ENCODE measurements at regions not wholly inside any gene's neighbourhood (a gene's known extent, or its start where the extent isn't known, plus 50 kb on each side); places are given as distances from the start of the nearest gene placed in this dataset.

- intact Hi-C loops (cut with DNase I), result no loop called here
- no peak for DNase-seq
- no peak for TF ChIP-seq CTCF (IDR thresholded peaks at IDR 0.05)
- Histone ChIP-seq H3K36me3 (no peaks in the 10 kb centered on the region), H3K4me1 (no peaks in the 10 kb centered on the region), H3K27me3 (no peaks in the 10 kb centered on the region), H3K9me3 (no peaks in the 10 kb centered on the region), H3K4me3 (no peak overlapping the region), H3K27ac (no peak overlapping the region)
- no peak for ATAC-seq
Measured at GRCh38 chr1:69410457-69410850, 157.3 kb upstream of the LRRC7 start.

- no peak overlapping the region for H3K27ac ChIP-seq
- H3K4me3 ChIP-seq, result no peak overlapping the region
- H3K9me3 ChIP-seq, result no peaks in the 10 kb centered on the region
- intact Hi-C loops (cut with DNase I), result no loop called here
- ATAC-seq, result no peak
- no peaks in the 10 kb centered on the region for H3K4me1 ChIP-seq
- no peak for DNase-seq
- no peak for TF ChIP-seq CTCF (IDR thresholded peaks at IDR 0.05)
- no peaks in the 10 kb centered on the region for H3K36me3 ChIP-seq
- no peaks in the 10 kb centered on the region for H3K27me3 ChIP-seq
Measured at GRCh38 chr1:69410893-69411292, 156.8 kb upstream of the LRRC7 start.

GRCh38 chr1:69411617-69412016, 156.1 kb upstream of the LRRC7 start:
- Histone ChIP-seq H3K27ac (no peak overlapping the region), H3K4me1 (no peaks in the 10 kb centered on the region), H3K36me3 (no peaks in the 10 kb centered on the region), H3K27me3 (no peaks in the 10 kb centered on the region), H3K9me3 (no peaks in the 10 kb centered on the region), H3K4me3 (no peak overlapping the region)
- intact Hi-C loops (cut with DNase I), result no loop called here
- DNase-seq (no peak), ATAC-seq (no peak)
- TF ChIP-seq CTCF (IDR thresholded peaks at IDR 0.05), result no peak

- no peaks in the 10 kb centered on the region for H3K4me1 ChIP-seq
- intact Hi-C loops (cut with DNase I), result no loop called here
- no peak for TF ChIP-seq CTCF (IDR thresholded peaks at IDR 0.05)
- no peak overlapping the region for H3K27ac ChIP-seq
- ATAC-seq (no peak), DNase-seq (no peak)
- H3K27me3 ChIP-seq, result no peaks in the 10 kb centered on the region
- H3K4me3 ChIP-seq, result no peak overlapping the region
- H3K9me3 ChIP-seq, result no peaks in the 10 kb centered on the region
- no peaks in the 10 kb centered on the region for H3K36me3 ChIP-seq
Measured at GRCh38 chr1:69413129-69413528, 154.6 kb upstream of the LRRC7 start.

- H3K4me1 ChIP-seq, result no peaks in the 10 kb centered on the region
- intact Hi-C loops (cut with DNase I), result no loop called here
- no peak overlapping the region for H3K27ac ChIP-seq
- H3K4me3 ChIP-seq, result no peak overlapping the region
- H3K36me3 ChIP-seq, result no peaks in the 10 kb centered on the region
- no peak for DNase-seq
- H3K9me3 ChIP-seq, result peaks cover 0 to 4% of the 10 kb centered on the region in 2 donors
- no peak for ATAC-seq
- H3K27me3 ChIP-seq, result no peaks in the 10 kb centered on the region
- no peak for TF ChIP-seq CTCF (IDR thresholded peaks at IDR 0.05)
Measured at GRCh38 chr1:69414574-69414973, 153.1 kb upstream of the LRRC7 start.

Data from left lung (tissue), 4 donors.